Neural progenitor cell (in vitro differentiated cells): ENCODE measurements at regions not wholly inside any gene's neighbourhood (a gene's known extent, or its start where the extent isn't known, plus 50 kb on each side); places are given as distances from the start of the nearest gene placed in this dataset.
"Not testable (repeated sequence)": the region's sequence is repeated elsewhere in the genome, so short reads cannot be mapped to it uniquely, and the experiment has no call there.

Experiments
- DNase-seq: peaks from one replicate; pipeline ENCODE4 v3.0.0-alpha.2; 2016; ENCODE audit warnings: low spot score
- H2AFZ ChIP-seq: fragments of 200-600 bp; sonication (generic); replicated peaks from 2 replicates; pipeline ENCODE4 v1.6.1; 2016; ENCODE audit warnings: antibody characterized with exemption
- H3F3A ChIP-seq: fragments of 200-600 bp; sonication (generic); 2 replicates; pipeline ENCODE4 v1.6.1; 2016; ENCODE audit warnings: antibody characterized with exemption, low read depth
- H3K27ac ChIP-seq: fragments of 200-600 bp; sonication (generic); 2 replicates; pipeline ENCODE4 v1.5.1; 2016; ENCODE audit warnings: mild to moderate bottlenecking
- H3K27me3 ChIP-seq: fragments of 200-600 bp; sonication (generic); 2 replicates; pipeline ENCODE4 v1.6.1; 2016; ENCODE audit warnings: mild to moderate bottlenecking, moderate library complexity
- H3K36me3 ChIP-seq: fragments of 200-600 bp; sonication (generic); 2 replicates; pipeline ENCODE4 v1.5.1; 2016
- H3K4me1 ChIP-seq: fragments of 200-600 bp; sonication (generic); 2 replicates; pipeline ENCODE4 v1.6.1; 2016; ENCODE audit warnings: mixed run types
- H3K4me2 ChIP-seq: fragments of 200-600 bp; sonication (generic); 2 replicates; pipeline ENCODE4 v1.6.1; 2016
- H3K4me3 ChIP-seq: fragments of 200-600 bp; sonication (generic); 2 replicates; pipeline ENCODE4 v1.5.1; 2016
- H3K79me2 ChIP-seq: fragments of 200-600 bp; sonication (generic); 2 replicates; pipeline ENCODE4 v1.6.1; 2016; ENCODE audit warnings: low read depth
- H3K9ac ChIP-seq: fragments of 200-600 bp; sonication (generic); 2 replicates; pipeline ENCODE4 v1.6.1; 2016
- H3K9me3 ChIP-seq: fragments of 200-600 bp; sonication (generic); 2 replicates; pipeline ENCODE4 v1.5.1; 2016; ENCODE audit warnings: low read depth
- H4K20me1 ChIP-seq: fragments of 200-600 bp; sonication (generic); 2 replicates; pipeline ENCODE4 v1.6.1; 2016; ENCODE audit warnings: low read depth
- H3K27ac Mint-ChIP-seq: 3 replicates; pipeline ENCODE4 v1.8.0; 2021; ENCODE audit warnings: mixed read lengths
- H3K27me3 Mint-ChIP-seq: 2 replicates; pipeline ENCODE4 v1.8.0; 2022; ENCODE audit warnings: low read depth, mild to moderate bottlenecking, inconsistent platforms, moderate library complexity, mixed read lengths; ENCODE audit not compliant: insufficient read depth
- H3K36me3 Mint-ChIP-seq: 3 replicates; pipeline ENCODE4 v1.8.0; 2021; ENCODE audit warnings: mixed read lengths
- H3K4me1 Mint-ChIP-seq: 3 replicates; pipeline ENCODE4 v1.8.0; 2021; ENCODE audit warnings: mixed read lengths
- H3K4me3 Mint-ChIP-seq: 3 replicates; pipeline ENCODE4 v1.8.0; 2021; ENCODE audit warnings: mild to moderate bottlenecking, moderate library complexity, mixed read lengths
- H3K9me3 Mint-ChIP-seq: 3 replicates; pipeline ENCODE4 v1.8.0; 2020; ENCODE audit warnings: mixed read lengths
- EZH2 ChIP-seq: fragments of 200-600 bp; sonication (generic); IDR thresholded peaks from 2 replicates; pipeline ENCODE4 v1.6.1; 2017; ENCODE audit warnings: antibody characterized with exemption, mild to moderate bottlenecking, moderate library complexity
- EZH2phosphoT487 ChIP-seq: fragments of 200-600 bp; sonication (generic); IDR thresholded peaks from 2 replicates; pipeline ENCODE4 v1.6.1; 2017; ENCODE audit warnings: antibody characterized with exemption
- TF ChIP-seq, protein P1 (sequence below): fragments of 200-600 bp; sonication (generic); IDR thresholded peaks from 2 replicates; pipeline ENCODE4 v1.5.1; 2017; ENCODE audit warnings: antibody characterized with exemption, mild to moderate bottlenecking

DNA sequence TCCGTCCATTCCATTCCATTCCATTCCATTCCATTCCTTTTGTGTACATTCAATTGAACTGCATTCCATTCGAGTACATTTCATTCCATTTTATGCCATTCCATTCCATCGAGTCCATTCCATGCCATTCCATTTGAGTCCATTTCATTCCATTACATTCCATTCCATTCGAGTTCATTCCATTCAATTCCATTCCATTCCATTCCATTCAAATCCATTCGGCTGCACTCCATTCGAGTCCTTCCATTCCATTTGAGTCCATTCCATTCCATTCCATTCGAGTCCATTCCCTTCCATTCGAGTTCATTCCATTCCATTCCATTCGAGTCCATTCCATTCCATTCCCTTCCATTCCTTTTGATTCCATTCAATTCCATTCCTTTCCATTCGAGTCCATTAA is 4800.6 kb upstream of the OR11H1 start:
- Histone ChIP-seq H3K27me3 (no peaks in the 10 kb centered on the region), H3K9me3 (peaks cover 26% of the 10 kb centered on the region)
- H3K36me3 Mint-ChIP-seq = peaks cover 15% of the 10 kb centered on the region

GRCh38 chr22:10729979-10730378 is 4798.0 kb upstream of the OR11H1 start:
- peaks cover 12% of the 10 kb centered on the region for H3K36me3 Mint-ChIP-seq
- not testable (repeated sequence) for H3K4me2 ChIP-seq, H3K4me1 Mint-ChIP-seq, H3K27ac ChIP-seq, H3K27ac Mint-ChIP-seq, H3K27me3 ChIP-seq, H3K9ac ChIP-seq, H3K79me2 ChIP-seq, H2AFZ ChIP-seq, H3K4me3 Mint-ChIP-seq, H3K4me3 ChIP-seq, H3K4me1 ChIP-seq, H3K36me3 ChIP-seq, H3F3A ChIP-seq, H4K20me1 ChIP-seq, DNase-seq
- H3K9me3 Mint-ChIP-seq = peaks cover 70% of the 10 kb centered on the region
- H3K27me3 Mint-ChIP-seq = peaks cover 12% of the 10 kb centered on the region
- H3K9me3 ChIP-seq = peaks cover 38% of the 10 kb centered on the region

More for the DNA sequence above, 4800.6 kb upstream of the OR11H1 start:
- no peak overlapping the region for H2AFZ ChIP-seq
- no peaks in the 10 kb centered on the region for H3K4me1 ChIP-seq
- H3K4me2 ChIP-seq = no peak overlapping the region
- no peak for DNase-seq
- Mint-ChIP-seq H3K27me3 (peaks cover 15% of the 10 kb centered on the region), H3K4me1 (no peaks in the 10 kb centered on the region), H3K4me3 (no peak overlapping the region), H3K9me3 (peaks cover 78% of the 10 kb centered on the region), H3K27ac (no peak overlapping the region)
- no peaks in the 10 kb centered on the region for H3K36me3 ChIP-seq
- H3K27ac ChIP-seq = no peak overlapping the region
- no peaks in the 10 kb centered on the region for H4K20me1 ChIP-seq
- no peak overlapping the region for H3K4me3 ChIP-seq
- TF ChIP-seq, protein P1, sequence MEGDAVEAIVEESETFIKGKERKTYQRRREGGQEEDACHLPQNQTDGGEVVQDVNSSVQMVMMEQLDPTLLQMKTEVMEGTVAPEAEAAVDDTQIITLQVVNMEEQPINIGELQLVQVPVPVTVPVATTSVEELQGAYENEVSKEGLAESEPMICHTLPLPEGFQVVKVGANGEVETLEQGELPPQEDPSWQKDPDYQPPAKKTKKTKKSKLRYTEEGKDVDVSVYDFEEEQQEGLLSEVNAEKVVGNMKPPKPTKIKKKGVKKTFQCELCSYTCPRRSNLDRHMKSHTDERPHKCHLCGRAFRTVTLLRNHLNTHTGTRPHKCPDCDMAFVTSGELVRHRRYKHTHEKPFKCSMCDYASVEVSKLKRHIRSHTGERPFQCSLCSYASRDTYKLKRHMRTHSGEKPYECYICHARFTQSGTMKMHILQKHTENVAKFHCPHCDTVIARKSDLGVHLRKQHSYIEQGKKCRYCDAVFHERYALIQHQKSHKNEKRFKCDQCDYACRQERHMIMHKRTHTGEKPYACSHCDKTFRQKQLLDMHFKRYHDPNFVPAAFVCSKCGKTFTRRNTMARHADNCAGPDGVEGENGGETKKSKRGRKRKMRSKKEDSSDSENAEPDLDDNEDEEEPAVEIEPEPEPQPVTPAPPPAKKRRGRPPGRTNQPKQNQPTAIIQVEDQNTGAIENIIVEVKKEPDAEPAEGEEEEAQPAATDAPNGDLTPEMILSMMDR = no peak
- no peak for TF ChIP-seq EZH2
- TF ChIP-seq EZH2phosphoT487 = no peak
- no peaks in the 10 kb centered on the region for H3F3A ChIP-seq
- H3K79me2 ChIP-seq = no peaks in the 10 kb centered on the region
- H3K9ac ChIP-seq = no peak overlapping the region

DNA sequence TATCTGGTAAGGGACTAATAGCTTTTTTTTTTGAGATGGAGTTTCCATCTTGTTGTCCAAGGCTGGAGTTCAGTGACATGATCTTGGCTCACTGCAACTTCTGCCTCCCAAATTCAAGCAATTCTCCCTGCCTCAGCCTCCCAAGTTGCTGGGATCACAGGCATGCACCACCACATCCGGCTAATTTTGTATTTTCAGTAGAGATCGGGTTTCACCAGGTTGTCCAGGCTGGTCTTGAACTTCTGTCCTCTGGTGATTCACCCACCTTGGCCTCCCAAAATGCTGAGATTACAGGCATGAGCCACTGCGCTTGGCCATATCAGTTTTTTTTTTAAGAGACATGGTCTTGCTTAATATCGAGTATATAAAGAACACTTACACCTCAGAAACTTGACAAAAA is 4797.3 kb upstream of the OR11H1 start:
- not testable (repeated sequence) for H2AFZ ChIP-seq, H3K4me1 ChIP-seq, H3K4me1 Mint-ChIP-seq, H3K79me2 ChIP-seq, H3K4me2 ChIP-seq, H3K27ac ChIP-seq, DNase-seq, H3K36me3 ChIP-seq, H4K20me1 ChIP-seq, H3K4me3 Mint-ChIP-seq, H3K27me3 ChIP-seq, H3K27ac Mint-ChIP-seq, H3F3A ChIP-seq, H3K9ac ChIP-seq, H3K4me3 ChIP-seq
- Mint-ChIP-seq H3K9me3 (peaks cover 72% of the 10 kb centered on the region), H3K36me3 (peaks cover 12% of the 10 kb centered on the region), H3K27me3 (peaks cover 12% of the 10 kb centered on the region)
- H3K9me3 ChIP-seq = peaks cover 45% of the 10 kb centered on the region

GRCh38 chr22:10731246-10731974 is 4796.6 kb upstream of the OR11H1 start:
- H3K79me2 ChIP-seq, H3K27ac ChIP-seq, H3K36me3 ChIP-seq, H3K9ac ChIP-seq, DNase-seq, H3K4me3 Mint-ChIP-seq, H3K4me2 ChIP-seq, H3F3A ChIP-seq, H2AFZ ChIP-seq, H4K20me1 ChIP-seq, H3K27me3 ChIP-seq, H3K4me1 ChIP-seq, H3K27ac Mint-ChIP-seq, H3K4me1 Mint-ChIP-seq, H3K4me3 ChIP-seq: not testable (repeated sequence)
- H3K9me3 Mint-ChIP-seq = peaks cover 71% of the 10 kb centered on the region
- H3K36me3 Mint-ChIP-seq = peaks cover 12% of the 10 kb centered on the region
- peaks cover 12% of the 10 kb centered on the region for H3K27me3 Mint-ChIP-seq
- H3K9me3 ChIP-seq = peaks cover 45% of the 10 kb centered on the region

DNA sequence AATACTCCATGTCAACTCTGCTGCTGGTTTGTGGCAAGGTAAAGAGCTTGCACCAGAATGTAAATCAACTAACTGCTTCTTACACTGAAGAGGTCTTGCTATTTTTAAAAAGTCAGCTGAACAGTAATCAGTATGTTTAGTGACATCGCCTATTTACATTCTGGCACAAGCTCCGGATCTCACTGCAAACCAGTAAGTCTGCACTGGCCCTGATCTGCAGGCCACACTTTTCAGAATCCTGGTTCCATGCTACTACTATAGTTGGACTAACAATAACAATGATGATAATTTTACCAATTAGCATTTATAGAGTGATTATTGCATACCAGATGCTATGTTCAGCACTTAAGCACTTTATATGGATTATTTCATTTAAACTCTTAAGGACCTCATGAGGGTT is 4792.9 kb upstream of the OR11H1 start:
- not testable (repeated sequence) for H3K27me3 ChIP-seq, H3K27ac ChIP-seq, DNase-seq, H3K4me2 ChIP-seq, H3K36me3 Mint-ChIP-seq, H3K79me2 ChIP-seq, H4K20me1 ChIP-seq, H2AFZ ChIP-seq, H3K4me3 Mint-ChIP-seq, H3K27ac Mint-ChIP-seq, H3K27me3 Mint-ChIP-seq, H3K4me1 Mint-ChIP-seq, H3K4me1 ChIP-seq, H3F3A ChIP-seq, H3K36me3 ChIP-seq, H3K4me3 ChIP-seq, H3K9ac ChIP-seq
- H3K9me3 ChIP-seq = peaks cover 52% of the 10 kb centered on the region
- peaks cover 65% of the 10 kb centered on the region for H3K9me3 Mint-ChIP-seq

DNA sequence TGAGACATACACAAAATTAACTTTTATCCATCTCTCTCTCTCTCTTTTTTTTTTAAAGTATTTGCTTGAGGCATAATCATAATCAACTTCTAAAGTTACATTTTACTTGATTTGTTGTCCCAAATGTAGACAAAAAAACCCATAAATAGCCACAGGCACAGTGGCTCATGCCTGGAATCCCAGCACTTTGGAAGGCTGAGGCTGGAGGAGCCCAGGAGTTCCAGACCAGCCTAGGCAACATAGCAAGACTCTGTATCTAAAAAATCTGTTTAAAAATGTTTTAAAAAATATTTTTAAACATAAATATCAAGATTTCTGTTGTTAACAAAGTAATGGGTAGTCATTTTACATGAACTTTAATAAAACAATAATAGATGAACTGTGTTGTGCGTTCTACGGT is 4791.1 kb upstream of the OR11H1 start:
- not testable (repeated sequence) for H4K20me1 ChIP-seq, H3K4me1 ChIP-seq, H3K27me3 Mint-ChIP-seq, H3K27ac ChIP-seq, H3F3A ChIP-seq, H3K36me3 Mint-ChIP-seq, H3K4me1 Mint-ChIP-seq, H3K4me3 ChIP-seq, H2AFZ ChIP-seq, H3K4me3 Mint-ChIP-seq, DNase-seq, H3K79me2 ChIP-seq, H3K27me3 ChIP-seq, H3K36me3 ChIP-seq, H3K4me2 ChIP-seq, H3K9ac ChIP-seq, H3K27ac Mint-ChIP-seq
- H3K9me3 ChIP-seq = peaks cover 40% of the 10 kb centered on the region
- H3K9me3 Mint-ChIP-seq = peaks cover 62% of the 10 kb centered on the region

DNA sequence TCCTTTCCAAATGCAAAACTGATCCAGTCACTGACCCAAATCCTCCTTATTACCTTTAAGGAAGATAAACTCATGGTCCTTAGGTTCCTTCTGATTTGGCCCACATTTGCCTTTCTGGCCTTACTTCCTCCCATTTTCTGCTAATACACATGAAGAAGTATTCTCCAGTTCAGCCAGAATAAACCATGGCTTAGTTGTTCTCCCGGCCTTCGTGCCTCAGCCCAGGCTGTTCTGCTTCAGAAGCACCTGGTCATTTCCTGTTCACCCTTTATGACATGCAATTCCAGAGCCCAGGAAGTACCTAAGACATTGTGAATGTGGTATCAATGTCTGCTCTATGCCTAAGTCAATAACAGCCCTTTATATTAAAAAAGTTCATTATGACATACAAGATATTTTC is 4790.1 kb upstream of the OR11H1 start:
- not testable (repeated sequence) for DNase-seq, H3K4me1 ChIP-seq, H3K79me2 ChIP-seq, H3K4me2 ChIP-seq, H3K4me3 Mint-ChIP-seq, H3K36me3 Mint-ChIP-seq, H3K9ac ChIP-seq, H3K27me3 ChIP-seq, H3K4me3 ChIP-seq, H4K20me1 ChIP-seq, H3F3A ChIP-seq, H2AFZ ChIP-seq, H3K27ac ChIP-seq, H3K4me1 Mint-ChIP-seq, H3K36me3 ChIP-seq, H3K27me3 Mint-ChIP-seq, H3K27ac Mint-ChIP-seq
- H3K9me3 Mint-ChIP-seq = peaks cover 65% of the 10 kb centered on the region
- H3K9me3 ChIP-seq = peaks cover 37% of the 10 kb centered on the region
